ENCODE measurements at regions not wholly inside any gene's neighbourhood (a gene's known extent, or its start where the extent isn't known, plus 50 kb on each side); places are given as distances from the start of the nearest gene placed in this dataset.

DNA sequence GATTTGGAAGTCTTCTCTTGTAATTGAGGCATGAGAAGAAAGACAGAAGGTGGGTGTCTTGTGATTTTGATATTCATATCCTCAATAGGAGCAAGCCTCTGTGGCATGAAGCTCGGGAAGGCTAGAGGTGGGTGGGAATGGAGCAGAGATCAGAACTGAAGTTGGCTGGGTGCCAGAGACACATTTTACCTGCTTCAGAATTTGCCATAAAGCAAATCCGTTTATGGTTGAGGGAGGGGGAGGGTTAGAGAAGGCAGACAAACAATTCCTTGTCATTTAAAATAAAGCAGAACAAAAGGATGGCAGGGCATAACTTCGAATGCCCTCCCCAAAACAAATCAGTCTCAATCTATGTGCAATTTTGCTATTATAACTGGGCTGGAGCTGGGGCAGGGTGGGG is 305.9 kb downstream of the KLF5 start:
- Mint-ChIP-seq H3K4me3 (no peak overlapping the region), H3K27ac (no peak overlapping the region), H3K9me3 (no peaks in the 10 kb centered on the region), H3K36me3 (no peaks in the 10 kb centered on the region), H3K27me3 (no peaks in the 10 kb centered on the region), H3K4me1 (no peaks in the 10 kb centered on the region)

DNA sequence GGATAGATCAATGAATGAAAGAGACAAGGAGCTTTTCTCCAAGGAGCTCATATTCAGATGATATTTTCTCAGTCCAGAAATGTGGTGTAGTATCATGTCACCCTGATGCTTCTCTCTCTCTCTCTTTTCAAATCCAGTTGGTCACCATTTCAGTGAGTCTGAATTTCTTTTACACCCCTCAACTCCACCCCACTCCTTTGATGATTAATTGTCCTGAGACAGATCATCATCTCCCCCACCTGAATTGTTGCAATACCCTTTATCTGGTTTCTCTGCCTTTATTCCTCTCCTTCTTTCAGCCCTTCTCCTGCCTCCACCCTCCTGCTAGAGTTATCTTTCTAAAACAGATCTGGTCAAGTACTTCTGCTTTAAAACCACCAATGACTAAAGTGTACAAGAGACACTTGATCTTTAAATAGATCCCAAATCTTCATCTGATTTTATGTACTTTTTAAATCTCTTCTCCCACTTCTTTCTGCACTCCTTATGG is 299.8 kb downstream of the KLF5 start:
- no peaks in the 10 kb centered on the region for H3K36me3 Mint-ChIP-seq
- no peaks in the 10 kb centered on the region for H3K9me3 Mint-ChIP-seq
- no peak overlapping the region for H3K4me3 Mint-ChIP-seq
- H3K27me3 Mint-ChIP-seq: no peaks in the 10 kb centered on the region
- H3K4me1 Mint-ChIP-seq: no peaks in the 10 kb centered on the region
- H3K27ac Mint-ChIP-seq: no peak overlapping the region

GRCh38 chr13:73355134-73355533 is 296.3 kb downstream of the KLF5 start:
- H3K4me1 Mint-ChIP-seq: no peaks in the 10 kb centered on the region
- no peaks in the 10 kb centered on the region for H3K36me3 Mint-ChIP-seq
- no peak overlapping the region for H3K27ac Mint-ChIP-seq
- no peak overlapping the region for H3K4me3 Mint-ChIP-seq
- no peaks in the 10 kb centered on the region for H3K27me3 Mint-ChIP-seq
- H3K9me3 Mint-ChIP-seq: no peaks in the 10 kb centered on the region

- no peak overlapping the region for H3K27ac Mint-ChIP-seq
- no peak overlapping the region for H3K4me3 Mint-ChIP-seq
- no peaks in the 10 kb centered on the region for H3K4me1 Mint-ChIP-seq
- H3K9me3 Mint-ChIP-seq: no peaks in the 10 kb centered on the region
- H3K36me3 Mint-ChIP-seq: no peaks in the 10 kb centered on the region
- peaks cover 8% of the 10 kb centered on the region for H3K27me3 Mint-ChIP-seq
These were observed 292.9 kb downstream of the KLF5 start for GRCh38 chr13:73351730-73352129.

DNA sequence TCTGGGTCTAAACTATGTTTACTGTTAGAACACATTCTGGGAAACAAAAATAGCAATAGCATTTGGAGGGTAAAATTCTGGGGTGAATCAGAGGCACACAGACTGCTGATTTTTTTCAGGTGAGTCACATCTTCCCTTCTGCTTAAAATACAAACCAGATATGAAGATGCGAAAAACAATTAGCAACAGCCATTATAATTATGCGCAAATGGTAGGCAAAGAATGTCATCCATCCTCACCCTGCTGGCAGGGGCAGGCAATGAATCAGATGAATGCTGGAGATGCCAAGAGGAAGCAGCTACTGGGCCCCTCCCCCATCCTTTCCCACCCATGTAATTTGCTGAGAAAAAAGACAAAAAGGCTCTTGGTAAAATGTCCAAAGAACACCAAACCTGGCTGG is 282.9 kb downstream of the KLF5 start:
- Mint-ChIP-seq H3K27me3 (peaks cover 2% of the 10 kb centered on the region), H3K9me3 (no peaks in the 10 kb centered on the region), H3K4me1 (no peaks in the 10 kb centered on the region), H3K4me3 (no peak overlapping the region), H3K27ac (no peak overlapping the region), H3K36me3 (no peaks in the 10 kb centered on the region)

DNA sequence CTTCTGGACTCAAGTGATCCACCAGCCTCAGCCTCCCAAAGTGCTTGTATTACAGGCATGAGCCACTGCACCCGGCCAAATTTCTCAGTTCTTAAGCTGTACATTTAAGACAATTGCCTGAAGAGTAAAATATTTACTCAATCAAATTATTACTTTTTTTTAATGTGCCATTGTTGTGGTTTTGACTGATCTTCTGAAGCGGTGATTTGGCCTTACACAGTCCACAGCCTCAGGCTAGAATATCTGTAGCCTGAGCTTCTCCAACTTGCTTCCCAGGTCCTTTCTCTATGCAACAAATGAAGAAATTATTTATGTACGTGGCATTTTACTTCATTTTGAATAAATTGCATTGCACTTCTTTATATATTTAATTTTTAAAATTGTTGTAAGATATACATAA is 281.3 kb downstream of the KLF5 start:
- H3K4me3 Mint-ChIP-seq: no peak overlapping the region
- H3K36me3 Mint-ChIP-seq: no peaks in the 10 kb centered on the region
- no peaks in the 10 kb centered on the region for H3K9me3 Mint-ChIP-seq
- peaks cover 4% of the 10 kb centered on the region for H3K4me1 Mint-ChIP-seq
- H3K27ac Mint-ChIP-seq: no peak overlapping the region
- peaks cover 1% of the 10 kb centered on the region for H3K27me3 Mint-ChIP-seq

GRCh38 chr13:73339086-73339485 is 280.3 kb downstream of the KLF5 start:
- Mint-ChIP-seq H3K27me3 (peaks cover 1% of the 10 kb centered on the region), H3K4me3 (no peak overlapping the region), H3K4me1 (peaks cover 7% of the 10 kb centered on the region), H3K9me3 (no peaks in the 10 kb centered on the region), H3K36me3 (no peaks in the 10 kb centered on the region), H3K27ac (no peak overlapping the region)

- Mint-ChIP-seq H3K27me3 (peaks cover 1% of the 10 kb centered on the region), H3K27ac (no peak overlapping the region), H3K9me3 (no peaks in the 10 kb centered on the region), H3K4me1 (peaks cover 7% of the 10 kb centered on the region), H3K36me3 (no peaks in the 10 kb centered on the region), H3K4me3 (no peak overlapping the region)
These were observed 279.6 kb downstream of the KLF5 start for GRCh38 chr13:73338389-73338788.

- peaks cover 7% of the 10 kb centered on the region for H3K4me1 Mint-ChIP-seq
- H3K9me3 Mint-ChIP-seq: no peaks in the 10 kb centered on the region
- no peaks in the 10 kb centered on the region for H3K27me3 Mint-ChIP-seq
- no peaks in the 10 kb centered on the region for H3K36me3 Mint-ChIP-seq
- no peak overlapping the region for H3K27ac Mint-ChIP-seq
- H3K4me3 Mint-ChIP-seq: no peak overlapping the region
These were observed 278.7 kb downstream of the KLF5 start for GRCh38 chr13:73337532-73337931.

GRCh38 chr13:73336773-73337172 is 278.0 kb downstream of the KLF5 start:
- Mint-ChIP-seq H3K9me3 (no peaks in the 10 kb centered on the region), H3K27me3 (no peaks in the 10 kb centered on the region), H3K4me3 (no peak overlapping the region), H3K27ac (no peak overlapping the region), H3K36me3 (no peaks in the 10 kb centered on the region), H3K4me1 (peaks cover 7% of the 10 kb centered on the region)

DNA sequence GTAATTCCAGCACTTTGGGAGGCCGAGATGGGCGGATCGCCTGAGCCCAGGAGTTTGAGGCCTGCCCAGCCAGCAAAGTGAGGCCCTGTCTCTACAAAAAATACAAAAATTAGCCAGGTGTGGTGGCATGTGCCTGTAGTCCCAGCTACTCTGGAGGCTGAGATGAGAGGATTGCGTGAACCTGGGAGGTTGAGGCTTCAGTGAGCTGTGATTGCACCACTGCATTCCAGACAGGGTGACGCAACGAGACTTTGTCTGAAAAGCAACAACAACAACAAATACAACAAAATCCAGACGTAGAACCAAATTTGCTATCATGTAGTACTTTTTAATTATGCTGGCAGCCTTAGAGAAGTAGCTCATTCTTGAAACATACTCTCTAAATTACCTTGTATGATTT is 277.1 kb downstream of the KLF5 start:
- no peaks in the 10 kb centered on the region for H3K9me3 Mint-ChIP-seq
- H3K27me3 Mint-ChIP-seq: no peaks in the 10 kb centered on the region
- no peak overlapping the region for H3K4me3 Mint-ChIP-seq
- no peaks in the 10 kb centered on the region for H3K36me3 Mint-ChIP-seq
- no peak overlapping the region for H3K27ac Mint-ChIP-seq
- peaks cover 7% of the 10 kb centered on the region for H3K4me1 Mint-ChIP-seq

DNA sequence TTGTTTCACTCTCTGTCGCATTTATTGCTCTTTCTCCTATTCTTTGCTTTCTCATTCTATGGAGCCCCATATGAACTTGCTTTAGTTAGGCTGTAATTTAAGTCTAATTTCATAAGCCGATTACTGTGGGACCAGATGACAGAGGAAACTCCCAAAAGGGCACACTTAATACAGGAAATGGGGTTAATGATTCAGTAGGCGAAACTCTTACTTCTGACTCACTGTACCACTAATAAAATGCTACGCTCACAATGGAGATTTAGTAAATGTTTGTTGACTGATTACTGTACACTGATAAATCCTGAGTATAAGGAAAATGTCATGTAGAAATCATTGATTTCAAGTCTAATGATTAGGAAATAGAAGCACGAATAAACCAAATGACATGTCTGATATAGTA is 276.4 kb downstream of the KLF5 start:
- Mint-ChIP-seq H3K36me3 (no peaks in the 10 kb centered on the region), H3K27me3 (no peaks in the 10 kb centered on the region), H3K27ac (peak overlapping the region; percentile 24), H3K9me3 (no peaks in the 10 kb centered on the region), H3K4me3 (no peak overlapping the region), H3K4me1 (peaks cover 7% of the 10 kb centered on the region)

DNA sequence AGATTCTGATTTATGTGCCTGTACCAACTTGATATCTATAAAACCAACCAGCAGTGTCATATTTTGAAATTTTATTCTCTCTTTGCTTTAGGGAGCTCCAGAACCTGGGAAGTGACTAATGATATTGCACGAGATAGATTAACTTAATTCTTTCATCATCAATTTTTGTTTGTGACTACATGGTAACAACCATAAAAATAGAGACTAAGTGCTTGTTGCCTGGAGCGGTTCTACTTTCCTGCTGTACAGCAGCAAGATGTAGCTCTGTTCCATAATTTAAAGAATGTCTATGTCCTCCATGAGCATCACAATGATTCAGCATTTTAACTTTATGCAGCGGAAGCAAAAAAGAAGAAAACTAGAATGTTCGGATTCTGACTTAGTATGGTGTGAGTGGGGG is 275.6 kb downstream of the KLF5 start:
- Mint-ChIP-seq H3K27ac (no peak overlapping the region), H3K9me3 (no peaks in the 10 kb centered on the region)

GRCh38 chr13:73331556-73331955 is 272.8 kb downstream of the KLF5 start:
- Mint-ChIP-seq H3K36me3 (no peaks in the 10 kb centered on the region), H3K27ac (no peak overlapping the region), H3K27me3 (no peaks in the 10 kb centered on the region), H3K4me3 (no peak overlapping the region), H3K4me1 (peaks cover 7% of the 10 kb centered on the region), H3K9me3 (no peaks in the 10 kb centered on the region)

More for the DNA sequence above, 275.6 kb downstream of the KLF5 start:
- no peaks in the 10 kb centered on the region for H3K27me3 Mint-ChIP-seq
- H3K36me3 Mint-ChIP-seq: no peaks in the 10 kb centered on the region
- no peak overlapping the region for H3K4me3 Mint-ChIP-seq
- peaks cover 7% of the 10 kb centered on the region for H3K4me1 Mint-ChIP-seq

- Mint-ChIP-seq H3K4me1 (no peaks in the 10 kb centered on the region), H3K36me3 (no peaks in the 10 kb centered on the region), H3K27me3 (peaks cover 2% of the 10 kb centered on the region), H3K27ac (no peak overlapping the region), H3K9me3 (no peaks in the 10 kb centered on the region), H3K4me3 (no peak overlapping the region)
These were observed 270.6 kb downstream of the KLF5 start for GRCh38 chr13:73329355-73329754.

- H3K4me1 Mint-ChIP-seq: no peaks in the 10 kb centered on the region
- H3K9me3 Mint-ChIP-seq: no peaks in the 10 kb centered on the region
- no peak overlapping the region for H3K4me3 Mint-ChIP-seq
- no peak overlapping the region for H3K27ac Mint-ChIP-seq
- no peaks in the 10 kb centered on the region for H3K36me3 Mint-ChIP-seq
- peaks cover 2% of the 10 kb centered on the region for H3K27me3 Mint-ChIP-seq
These were observed 268.8 kb downstream of the KLF5 start for GRCh38 chr13:73327579-73327978.

GRCh38 chr13:73325723-73326558 is 267.1 kb downstream of the KLF5 start:
- Mint-ChIP-seq H3K27me3 (peaks cover 2% of the 10 kb centered on the region), H3K27ac (no peak overlapping the region), H3K4me3 (no peak overlapping the region), H3K9me3 (no peaks in the 10 kb centered on the region), H3K36me3 (no peaks in the 10 kb centered on the region), H3K4me1 (no peaks in the 10 kb centered on the region)

All from activated naive CD4-positive, alpha-beta T cell treated with anti-CD3 and anti-CD28 coated beads, Interleukin-2, amount 50 U/mL, for 24 hours (primary cell).